GM19035 (cell line): ENCODE measurements at regions not wholly inside any gene's neighbourhood (a gene's known extent, or its start where the extent isn't known, plus 50 kb on each side); places are given as distances from the start of the nearest gene placed in this dataset.
"Not testable (repeated sequence)": the region's sequence is repeated elsewhere in the genome, so short reads cannot be mapped to it uniquely, and the experiment has no call there.

ENCODE experiments used
- ATAC-seq: cut with Tn5 transposase; IDR thresholded peaks from one replicate; pipeline ENCODE4 v1.9.1; 2021; ENCODE audit not compliant: unreplicated experiment

GRCh38 chr2:171266102-171266501 lies 105.4 kb upstream of the TLK1 start:
- no peak for ATAC-seq

- not testable (repeated sequence) for ATAC-seq
Measured at GRCh38 chr2:171261529-171261928, 100.8 kb upstream of the TLK1 start.

GRCh38 chr2:171260471-171261424 lies 100.1 kb upstream of the TLK1 start:
- ATAC-seq = no peak

GRCh38 chr2:171254666-171255065 lies 94.0 kb upstream of the TLK1 start:
- no peak for ATAC-seq

- ATAC-seq = no peak
Measured at GRCh38 chr2:171253900-171254650, 93.4 kb upstream of the TLK1 start.

- no peak for ATAC-seq
Measured at GRCh38 chr2:171253279-171253678, 92.6 kb upstream of the TLK1 start.

GRCh38 chr2:171249689-171250088 lies 89.0 kb upstream of the TLK1 start:
- no peak for ATAC-seq

GRCh38 chr2:171247741-171248662 lies 87.3 kb upstream of the TLK1 start:
- ATAC-seq = no peak

GRCh38 chr2:171244970-171245782 lies 84.5 kb upstream of the TLK1 start:
- ATAC-seq = no peak

- no peak for ATAC-seq
Measured at GRCh38 chr2:171244466-171244969, 83.8 kb upstream of the TLK1 start.

GRCh38 chr2:171241771-171242170 lies 81.1 kb upstream of the TLK1 start:
- no peak for ATAC-seq

GRCh38 chr2:171238946-171239345 lies 78.3 kb upstream of the TLK1 start:
- no peak for ATAC-seq

- no peak for ATAC-seq
Measured at GRCh38 chr2:171237751-171238505, 77.2 kb upstream of the TLK1 start.

- no peak for ATAC-seq
Measured at GRCh38 chr2:171235262-171235881, 74.7 kb upstream of the TLK1 start.

- no peak for ATAC-seq
Measured at GRCh38 chr2:171230176-171230575, 69.5 kb upstream of the TLK1 start.

GRCh38 chr2:171228826-171229225 lies 68.1 kb upstream of the TLK1 start:
- no peak for ATAC-seq

- ATAC-seq = no peak
Measured at GRCh38 chr2:171227066-171227782, 66.5 kb upstream of the TLK1 start.

GRCh38 chr2:171226461-171226860 lies 65.8 kb upstream of the TLK1 start:
- ATAC-seq = no peak
